ENCODE measurements at regions not wholly inside any gene's neighbourhood (a gene's known extent, or its start where the extent isn't known, plus 50 kb on each side); places are given as distances from the start of the nearest gene placed in this dataset.

GRCh38 chr16:85255777-85256176, 143.5 kb upstream of the CIBAR2 start:
- TF ChIP-seq CTCF (IDR thresholded peaks at IDR 0.05) (no peak), POLR2A (IDR thresholded peaks at IDR 0.05) (no peak)
